ENCODE measurements at regions not wholly inside any gene's neighbourhood (a gene's known extent, or its start where the extent isn't known, plus 50 kb on each side); places are given as distances from the start of the nearest gene placed in this dataset.

DNA sequence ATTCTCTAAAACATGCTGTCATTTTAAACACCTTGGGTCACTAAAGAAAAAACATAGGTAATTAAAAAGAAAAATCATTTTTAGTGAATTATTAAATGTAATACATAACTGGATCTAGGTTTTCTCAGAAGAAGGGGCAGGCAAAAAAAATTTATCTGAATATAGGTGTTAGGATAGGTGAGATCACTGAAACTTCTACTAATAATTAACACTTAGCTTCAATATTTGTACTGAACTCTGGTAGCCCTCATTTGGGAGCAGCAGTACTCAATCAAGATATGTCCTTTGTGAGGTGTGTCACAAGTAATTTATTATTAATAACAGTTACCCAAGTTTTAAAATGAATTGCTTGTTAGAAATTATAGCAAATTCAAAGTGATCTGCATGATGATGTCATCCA, 103.6 kb downstream of the ATP23 start:
- TF ChIP-seq MXI1 (IDR thresholded peaks at IDR 0.05; ENCODE audit: borderline replicate concordance, low read depth, low read length) (no peak), MAFK (IDR thresholded peaks at IDR 0.05; ENCODE audit: low read depth, low read length) (no peak), RFX5 (IDR thresholded peaks at IDR 0.05; ENCODE audit: low read depth, low read length) (no peak), BHLHE40 (IDR thresholded peaks at IDR 0.05; ENCODE audit: low read depth, low read length) (no peak), FOS (IDR thresholded peaks at IDR 0.05; ENCODE audit: low read depth, low read length) (no peak), POLR2A (IDR thresholded peaks at IDR 0.05; ENCODE audit: low read depth, low read length) (no peak), RCOR1 (IDR thresholded peaks at IDR 0.05; ENCODE audit: insufficient replicate concordance, low read length) (no peak), MAZ (IDR thresholded peaks at IDR 0.05; ENCODE audit: borderline replicate concordance, low read depth, low read length) (no peak), SMC3 (IDR thresholded peaks at IDR 0.05; ENCODE audit: low read depth, low read length) (no peak), RAD21 (IDR thresholded peaks at IDR 0.05; ENCODE audit: low read length) (no peak), CHD1 (IDR thresholded peaks at IDR 0.05; ENCODE audit: low read depth, low read length) (no peak), CEBPB (IDR thresholded peaks at IDR 0.05; ENCODE audit: low read depth, low read length) (no peak), NFE2L2 (IDR thresholded peaks at IDR 0.05; ENCODE audit: low read depth, low read length) (no peak)
- TF ChIP-seq, protein P1, sequence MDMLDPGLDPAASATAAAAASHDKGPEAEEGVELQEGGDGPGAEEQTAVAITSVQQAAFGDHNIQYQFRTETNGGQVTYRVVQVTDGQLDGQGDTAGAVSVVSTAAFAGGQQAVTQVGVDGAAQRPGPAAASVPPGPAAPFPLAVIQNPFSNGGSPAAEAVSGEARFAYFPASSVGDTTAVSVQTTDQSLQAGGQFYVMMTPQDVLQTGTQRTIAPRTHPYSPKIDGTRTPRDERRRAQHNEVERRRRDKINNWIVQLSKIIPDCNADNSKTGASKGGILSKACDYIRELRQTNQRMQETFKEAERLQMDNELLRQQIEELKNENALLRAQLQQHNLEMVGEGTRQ (IDR thresholded peaks at IDR 0.05; ENCODE audit: low read depth, low read length): no peak
- TF ChIP-seq, protein P2, sequence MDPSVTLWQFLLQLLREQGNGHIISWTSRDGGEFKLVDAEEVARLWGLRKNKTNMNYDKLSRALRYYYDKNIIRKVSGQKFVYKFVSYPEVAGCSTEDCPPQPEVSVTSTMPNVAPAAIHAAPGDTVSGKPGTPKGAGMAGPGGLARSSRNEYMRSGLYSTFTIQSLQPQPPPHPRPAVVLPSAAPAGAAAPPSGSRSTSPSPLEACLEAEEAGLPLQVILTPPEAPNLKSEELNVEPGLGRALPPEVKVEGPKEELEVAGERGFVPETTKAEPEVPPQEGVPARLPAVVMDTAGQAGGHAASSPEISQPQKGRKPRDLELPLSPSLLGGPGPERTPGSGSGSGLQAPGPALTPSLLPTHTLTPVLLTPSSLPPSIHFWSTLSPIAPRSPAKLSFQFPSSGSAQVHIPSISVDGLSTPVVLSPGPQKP (IDR thresholded peaks at IDR 0.05; ENCODE audit: borderline replicate concordance, low read depth, low read length): no peak
- TF ChIP-seq, protein P3, sequence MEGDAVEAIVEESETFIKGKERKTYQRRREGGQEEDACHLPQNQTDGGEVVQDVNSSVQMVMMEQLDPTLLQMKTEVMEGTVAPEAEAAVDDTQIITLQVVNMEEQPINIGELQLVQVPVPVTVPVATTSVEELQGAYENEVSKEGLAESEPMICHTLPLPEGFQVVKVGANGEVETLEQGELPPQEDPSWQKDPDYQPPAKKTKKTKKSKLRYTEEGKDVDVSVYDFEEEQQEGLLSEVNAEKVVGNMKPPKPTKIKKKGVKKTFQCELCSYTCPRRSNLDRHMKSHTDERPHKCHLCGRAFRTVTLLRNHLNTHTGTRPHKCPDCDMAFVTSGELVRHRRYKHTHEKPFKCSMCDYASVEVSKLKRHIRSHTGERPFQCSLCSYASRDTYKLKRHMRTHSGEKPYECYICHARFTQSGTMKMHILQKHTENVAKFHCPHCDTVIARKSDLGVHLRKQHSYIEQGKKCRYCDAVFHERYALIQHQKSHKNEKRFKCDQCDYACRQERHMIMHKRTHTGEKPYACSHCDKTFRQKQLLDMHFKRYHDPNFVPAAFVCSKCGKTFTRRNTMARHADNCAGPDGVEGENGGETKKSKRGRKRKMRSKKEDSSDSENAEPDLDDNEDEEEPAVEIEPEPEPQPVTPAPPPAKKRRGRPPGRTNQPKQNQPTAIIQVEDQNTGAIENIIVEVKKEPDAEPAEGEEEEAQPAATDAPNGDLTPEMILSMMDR (conservative IDR thresholded peaks at IDR 0.05; ENCODE audit: low read depth, low read length): no peak
- ChIA-PET POLR2A (ENCODE audit: unreplicated experiment) (no interaction called here), CTCF (no interaction called here)
- H3K4me2 ChIP-seq (ENCODE audit: low read depth, low read length): no peak overlapping the region
- no peak overlapping the region for H3K56ac ChIP-seq (ENCODE audit: extremely low read depth, insufficient read depth, low read length)
- in situ Hi-C loops (cut with MboI; ENCODE audit: low sequenced_read_pairs): no loop called here
- H3K27ac ChIP-seq (ENCODE audit: insufficient read depth, low read length): no peak overlapping the region
- H2BK5ac ChIP-seq (ENCODE audit: low read depth, low read length, poor library complexity, severe bottlenecking): no peak overlapping the region
- no peaks in the 10 kb centered on the region for H4K20me1 ChIP-seq (ENCODE audit: insufficient read depth, low read length)
- H2AFZ ChIP-seq (replicated peaks; ENCODE audit: low read length, poor library complexity): no peak overlapping the region
- no peak overlapping the region for H4K91ac ChIP-seq (ENCODE audit: insufficient read depth, low read depth, low read length)
- H3K9me3 ChIP-seq (ENCODE audit: control insufficient read depth, insufficient read depth, low read length): no peaks in the 10 kb centered on the region
- no peak overlapping the region for H2BK20ac ChIP-seq (ENCODE audit: low read depth, low read length)
- DNase-seq: no peak
- no peak overlapping the region for H2AK5ac ChIP-seq (ENCODE audit: low read depth, low read length)
- ATAC-seq (ENCODE audit: low read depth): no peak
- no peak overlapping the region for H3K4ac ChIP-seq (ENCODE audit: low read depth, low read length)
- H2BK15ac ChIP-seq (ENCODE audit: low read depth, low read length): no peak overlapping the region
- H3K79me1 ChIP-seq (ENCODE audit: low read depth in 1 of 2, low read length in 2 of 2): no peaks in the 10 kb centered on the region
- no peak overlapping the region for H3K9ac ChIP-seq (ENCODE audit: low read depth, low read length)
- BruUV-seq (replicated peaks): no TSS peak
- H4K5ac ChIP-seq (ENCODE audit: low read depth, low read length): no peak overlapping the region
- no peaks in the 10 kb centered on the region; the same call in 1 of the 2 replicates for H3K27me3 ChIP-seq (ENCODE audit: control insufficient read depth, insufficient read depth, low read length)
- no peak overlapping the region for H3K4me3 ChIP-seq (ENCODE audit: insufficient read depth, low read depth, low read length)
- no peak overlapping the region for H2AK9ac ChIP-seq (replicated peaks; ENCODE audit: low read depth, low read length, poor library complexity)
- no peak overlapping the region for H3K18ac ChIP-seq (ENCODE audit: low read depth, low read length)
- H3K4me1 ChIP-seq (ENCODE audit: control insufficient read depth, insufficient read depth, low read length): no peaks in the 10 kb centered on the region
- H3K14ac ChIP-seq (replicated peaks; ENCODE audit: low read depth, low read length): no peak overlapping the region
- no peaks in the 10 kb centered on the region for H3K36me3 ChIP-seq (ENCODE audit: control insufficient read depth, insufficient read depth, low read length)
- intact Hi-C loops (cut with micrococcal nuclease): no loop called here
- no peak overlapping the region for H2BK120ac ChIP-seq (ENCODE audit: low read depth, low read length)
- no peaks in the 10 kb centered on the region for H3K9me1 ChIP-seq (ENCODE audit: insufficient read depth, low read length)
- no peak overlapping the region for H4K8ac ChIP-seq (ENCODE audit: low read depth in 2 of 2, low read length in 2 of 2)
- H3K23ac ChIP-seq (ENCODE audit: low read depth, low read length): no peak overlapping the region
- dilution Hi-C loops (cut with HindIII; ENCODE audit: low sequenced_read_pairs, unreplicated experiment): no loop called here
